NB4 (cell line): ENCODE measurements at regions not wholly inside any gene's neighbourhood (a gene's known extent, or its start where the extent isn't known, plus 50 kb on each side); places are given as distances from the start of the nearest gene placed in this dataset.

Experiments
- DNase-seq: peaks from one replicate; pipeline ENCODE4 v3.0.0; 2010; ENCODE audit warnings: low read depth
- H3K4me3 ChIP-seq: one replicate; pipeline ENCODE4 v1.5.1; 2011; ENCODE audit warnings: mild to moderate bottlenecking, low read depth, low read length, moderate library complexity
- CTCF ChIP-seq: IDR thresholded peaks from one replicate; pipeline ENCODE4 v1.5.1; 2012; ENCODE audit warnings: low read depth, low read length
- MAX ChIP-seq: IDR thresholded peaks from 2 replicates; pipeline ENCODE4 v1.6.1; 2011; ENCODE audit warnings: low read depth, low read length
- MYC ChIP-seq: IDR thresholded peaks from 2 replicates; pipeline ENCODE4 v1.6.1; 2011; ENCODE audit warnings: low read depth, low read length
- POLR2A ChIP-seq: IDR thresholded peaks from 2 replicates; pipeline ENCODE4 v1.6.1; 2011; ENCODE audit warnings: mild to moderate bottlenecking; ENCODE audit not compliant: insufficient read length; ENCODE audit errors: extremely low read depth

- no peak for TF ChIP-seq POLR2A
- no peak for TF ChIP-seq MAX
- TF ChIP-seq CTCF = no peak
- no peak for TF ChIP-seq MYC
- DNase-seq = no peak
- H3K4me3 ChIP-seq = no peak overlapping the region
Observed at GRCh38 chr6:84353459-84354423, 126.3 kb upstream of the CEP162 start.

- no peak overlapping the region for H3K4me3 ChIP-seq
- DNase-seq = no peak
- TF ChIP-seq MYC = no peak
- TF ChIP-seq MAX = no peak
- TF ChIP-seq POLR2A = no peak
- no peak for TF ChIP-seq CTCF
Observed at GRCh38 chr6:84350397-84350796, 123.0 kb upstream of the CEP162 start.

GRCh38 chr6:84349542-84349941, 122.1 kb upstream of the CEP162 start:
- no peak for TF ChIP-seq MYC
- TF ChIP-seq POLR2A = no peak
- no peak for TF ChIP-seq CTCF
- TF ChIP-seq MAX = no peak
- H3K4me3 ChIP-seq = no peak overlapping the region
- DNase-seq = no peak

DNA sequence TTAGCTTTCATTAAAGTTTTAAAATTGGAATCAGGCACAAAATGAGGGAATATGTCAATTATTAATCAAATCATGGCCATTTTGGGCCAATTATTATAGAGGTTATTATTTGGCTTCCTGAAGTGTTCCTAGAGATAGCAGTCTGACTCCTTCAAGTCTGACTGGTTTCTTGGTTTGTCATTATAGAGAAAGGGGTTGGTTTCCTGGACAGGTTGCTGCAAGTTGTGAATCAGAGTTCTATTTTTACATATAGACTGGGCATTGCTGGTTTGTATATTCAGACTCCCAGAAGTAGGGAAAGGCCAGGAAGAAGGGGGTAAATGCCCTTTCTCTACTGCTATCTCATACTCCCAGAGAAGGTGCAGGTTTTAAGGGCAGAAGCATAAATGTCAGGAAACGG, 121.4 kb upstream of the CEP162 start:
- no peak overlapping the region for H3K4me3 ChIP-seq
- DNase-seq = no peak
- TF ChIP-seq MYC = no peak
- TF ChIP-seq POLR2A = no peak
- no peak for TF ChIP-seq CTCF
- TF ChIP-seq MAX = no peak

DNA sequence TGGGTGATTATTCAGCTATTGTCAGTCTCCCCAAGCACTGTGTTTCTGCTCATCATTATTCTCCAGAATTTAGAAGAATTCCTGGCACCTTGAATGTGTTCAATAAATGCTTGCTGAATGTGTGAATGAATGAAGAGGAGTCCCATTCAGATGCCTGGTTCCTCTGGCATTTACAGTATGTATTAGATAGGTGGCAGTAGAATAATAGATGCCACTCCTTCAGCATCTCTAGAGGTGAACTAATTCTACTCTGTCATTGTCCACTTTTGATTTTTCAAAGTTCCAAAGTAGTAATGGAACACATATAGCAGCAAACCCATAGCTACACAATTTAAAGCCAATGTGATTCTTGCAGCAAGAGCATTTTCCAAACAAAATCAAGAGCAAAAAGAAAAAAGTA, 118.9 kb upstream of the CEP162 start:
- DNase-seq = no peak
- TF ChIP-seq MAX (no peak), CTCF (no peak)
- no peak overlapping the region for H3K4me3 ChIP-seq
